Heart left ventricle (tissue), 13 donors: ENCODE measurements at regions not wholly inside any gene's neighbourhood (a gene's known extent, or its start where the extent isn't known, plus 50 kb on each side); places are given as distances from the start of the nearest gene placed in this dataset.

ENCODE experiments used
- CTCF ChIP-seq, 12 donors: fragments of 200-600 bp; sonication (generic) in 4 of 12; IDR thresholded peaks; one replicate each; pipeline versions ENCODE4 v1.5.0 to v1.8.0; 2018 to 2022; ENCODE audit warnings: antibody characterized with exemption in 12 of 12, mild to moderate bottlenecking in 5 of 12
- POLR2A ChIP-seq, 2 donors: fragments of 450-650 bp; IDR thresholded peaks; one replicate each; pipeline ENCODE4 v1.6.1; 2017; ENCODE audit warnings: antibody characterized with exemption in 2 of 2, mild to moderate bottlenecking in 2 of 2, moderate library complexity in 2 of 2
- donor health status: ischemic (EF 13 %, LVEDD 7.1; RV severe dilation, severe dysfunction).
- donor health status: DM: no; HTN: yes; CAD: no.
- donor health status: DM: no; HTN: no; CAD: no.
- donor health status: ischemic (EF 25% LVEDD 6.9; RV normal size, moderate dysfunction).
- donor health status: ischemic (EF 25% LVEDD 5.7; RV mildly dilated, moderate dysfunction).
- donor health status: ischemic (EF 35%, LVEDD 5.7; RV mildly dilated, moderate dysfunction).
- donor health status: nonischemic (EF 11% LVEDD 7.7; RV severe dilation, severe dysfunction).
- donor health status: DM: yes; HTN: yes; CAD: no.
- donor health status: PGD.
- donor health status: ischemic (EF 29% LVEDD 5.4; RV normal size, mild dysfunction).
- donor health status: nonischemic (EF 23%, LVEDD 6.1; RV moderate dilation, normal function).

GRCh38 chr2:42874949-42875801 is 82.8 kb upstream of the HAAO start:
- TF ChIP-seq CTCF (IDR thresholded peaks at IDR 0.05) (no peak), POLR2A (IDR thresholded peaks at IDR 0.05) (no peak)
